COLO668 (cell line): ENCODE measurements at regions not wholly inside any gene's neighbourhood (a gene's known extent, or its start where the extent isn't known, plus 50 kb on each side); places are given as distances from the start of the nearest gene placed in this dataset.

Source experiments
- DNase-seq: peaks from one replicate; lab custom pipeline; 2025; ENCODE audit not compliant: unreplicated experiment; lab: John Stamatoyannopoulos, UW

DNA sequence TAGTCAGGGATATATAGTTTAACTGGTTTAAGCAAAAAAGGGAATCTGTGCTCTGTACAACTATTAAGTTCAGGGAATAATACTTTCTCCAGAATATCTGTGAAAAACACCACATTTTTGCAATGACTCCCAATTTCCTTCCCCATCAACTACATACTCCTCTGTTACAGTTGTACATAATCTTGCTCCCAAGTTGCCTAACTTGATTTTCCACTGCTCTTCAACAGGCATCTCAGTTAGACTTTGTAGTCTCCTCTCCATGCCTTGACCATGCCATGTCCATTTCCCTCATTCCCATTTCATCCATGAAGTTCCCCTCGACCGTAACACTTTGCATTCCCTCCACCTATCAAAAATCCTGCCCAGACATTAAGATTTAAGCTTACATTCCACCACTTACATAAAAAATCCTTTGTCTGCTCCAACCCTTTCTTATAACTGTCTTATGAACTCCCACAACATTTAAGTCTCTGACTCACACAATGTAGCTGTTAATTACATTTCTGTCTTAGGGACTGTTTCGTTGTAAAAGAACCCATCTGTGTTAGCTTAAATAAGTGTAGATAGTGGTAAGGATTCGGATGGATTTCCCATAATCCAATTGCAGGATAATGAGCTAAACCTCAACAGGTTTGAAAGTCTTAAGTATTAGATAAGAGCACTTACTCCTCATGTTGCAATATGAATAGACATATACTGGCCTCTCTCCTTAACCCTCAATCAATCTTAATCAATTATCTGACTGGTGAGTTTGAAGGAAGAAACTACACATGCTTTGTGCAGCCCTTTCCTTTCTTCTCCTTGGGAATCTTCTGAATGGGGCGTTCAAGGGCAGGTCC lies 156.5 kb downstream of the PAWR start:
- DNase-seq, result no peak

DNA sequence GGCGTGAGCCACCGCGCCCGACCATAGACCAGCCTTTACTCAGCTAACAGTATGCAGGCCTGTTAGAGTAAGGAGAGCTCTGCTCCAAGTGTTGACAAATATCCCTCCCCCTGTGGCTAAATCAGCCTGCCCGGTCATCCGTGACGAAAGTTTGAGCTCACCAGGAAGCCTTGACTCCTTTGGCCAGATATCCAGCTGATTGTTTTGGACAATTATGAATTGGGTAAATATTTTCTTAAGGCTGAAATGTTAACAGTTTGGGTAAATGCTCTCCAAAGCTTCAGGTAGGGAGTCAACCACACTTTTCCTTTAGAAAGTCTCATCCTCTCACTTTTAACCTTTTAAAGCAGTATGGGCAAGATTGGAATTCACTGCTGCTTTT lies 157.9 kb downstream of the PAWR start:
- peak; percentile 74 for DNase-seq

DNA sequence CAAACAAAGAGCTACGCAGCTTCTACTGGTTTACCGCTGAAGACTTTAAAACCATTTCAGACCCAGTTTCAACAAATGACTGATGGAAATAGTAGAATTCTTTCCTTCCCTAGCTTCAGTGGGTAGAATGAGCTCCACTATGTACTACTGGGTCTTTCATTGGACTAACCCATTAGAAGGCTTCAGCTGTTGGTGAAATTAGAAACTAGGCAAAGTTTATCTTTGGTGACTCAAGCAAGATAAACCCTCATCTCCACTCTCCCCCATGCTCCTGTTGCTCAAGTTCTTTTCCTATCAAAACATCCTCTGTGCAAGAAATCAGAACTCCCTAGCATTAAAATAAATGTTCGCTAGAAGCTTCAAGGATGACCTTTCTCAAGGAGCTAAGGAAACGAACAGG lies 159.2 kb downstream of the PAWR start:
- DNase-seq, result no peak

DNA sequence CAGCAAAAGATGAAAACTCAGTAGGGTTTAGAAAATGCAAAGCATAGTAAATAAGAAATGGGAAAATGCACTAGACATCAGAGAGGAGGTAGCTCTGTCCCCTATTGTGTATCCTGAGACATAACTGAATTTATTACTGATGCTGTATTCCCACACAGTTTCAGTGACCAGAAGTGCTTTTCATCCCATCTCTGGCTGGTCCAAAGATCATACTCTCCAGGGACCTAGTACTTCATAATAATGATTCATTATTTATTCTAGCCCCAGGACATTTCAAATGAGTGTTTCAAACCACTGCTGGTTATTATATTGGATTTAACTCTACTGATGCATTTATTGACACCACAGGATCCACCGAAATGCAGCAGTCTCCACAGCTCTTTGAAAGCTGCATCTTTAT lies 163.3 kb downstream of the PAWR start:
- no peak for DNase-seq

DNA sequence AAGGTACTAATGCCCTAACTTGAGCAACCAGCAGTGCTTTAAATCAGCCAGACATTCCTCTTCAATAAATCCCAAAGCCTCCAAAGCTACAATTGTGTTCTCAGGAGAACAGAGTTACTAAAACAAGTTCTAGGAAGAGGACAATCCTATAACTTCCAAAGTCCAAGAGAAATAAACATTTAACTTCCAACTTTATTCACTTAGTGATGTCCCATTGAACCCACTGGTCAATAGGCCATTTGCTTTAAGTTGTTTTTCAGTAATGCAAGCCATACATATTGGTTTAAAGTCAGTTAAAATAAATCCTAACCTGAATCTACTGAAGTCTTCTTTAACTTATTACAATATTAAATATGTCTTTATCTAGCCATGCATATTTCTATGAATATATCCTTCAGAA lies 165.4 kb downstream of the PAWR start:
- no peak for DNase-seq

DNA sequence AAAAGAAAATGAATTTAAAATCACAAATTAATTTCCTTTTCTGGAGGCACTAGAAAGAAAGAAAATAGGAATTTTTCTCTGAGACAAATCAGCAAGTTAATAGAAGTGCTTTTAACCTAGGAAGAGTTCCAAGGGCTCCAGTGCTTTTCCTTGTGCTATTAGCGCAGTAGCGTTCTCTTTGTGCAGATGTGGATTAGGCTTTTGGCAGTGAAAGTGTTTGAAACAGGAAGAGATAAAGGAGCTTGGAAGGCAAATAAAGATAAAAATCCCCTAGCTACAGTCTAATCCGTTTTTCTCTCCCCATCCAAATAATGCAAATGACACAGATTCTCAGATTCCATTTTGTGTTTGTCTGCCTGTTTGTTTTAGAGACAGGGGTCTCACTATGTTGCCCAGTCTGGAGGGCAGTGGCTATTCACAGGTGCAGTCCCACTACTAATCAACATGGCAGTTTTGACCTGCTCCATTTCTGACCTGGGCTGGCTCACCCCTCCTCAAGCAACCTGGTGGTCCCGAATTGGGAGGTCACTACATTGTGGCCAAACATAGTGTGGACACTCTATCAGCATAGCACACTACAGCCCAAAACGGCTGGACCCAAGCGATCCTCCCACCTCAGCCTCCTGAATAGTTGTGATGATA lies 166.1 kb downstream of the PAWR start:
- DNase-seq, result no peak

DNA sequence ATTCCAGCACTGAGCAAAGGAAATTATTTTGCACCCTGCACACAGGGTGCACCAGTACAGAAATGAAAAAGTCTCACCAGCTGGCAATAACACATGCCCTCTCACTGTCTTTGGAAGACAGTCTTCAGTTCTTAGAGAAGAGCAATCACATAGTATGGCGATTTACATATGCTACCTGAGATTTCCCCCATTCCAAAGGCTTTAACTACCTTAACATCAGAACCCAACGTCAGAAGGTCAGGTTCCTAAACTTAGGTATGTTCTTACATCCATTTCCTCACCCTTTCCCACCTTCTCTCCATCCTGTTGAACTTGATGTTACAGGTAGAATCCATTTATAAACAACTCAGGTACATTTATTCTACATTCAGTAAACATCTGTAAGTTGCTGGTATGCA lies 167.8 kb downstream of the PAWR start:
- no peak for DNase-seq

DNA sequence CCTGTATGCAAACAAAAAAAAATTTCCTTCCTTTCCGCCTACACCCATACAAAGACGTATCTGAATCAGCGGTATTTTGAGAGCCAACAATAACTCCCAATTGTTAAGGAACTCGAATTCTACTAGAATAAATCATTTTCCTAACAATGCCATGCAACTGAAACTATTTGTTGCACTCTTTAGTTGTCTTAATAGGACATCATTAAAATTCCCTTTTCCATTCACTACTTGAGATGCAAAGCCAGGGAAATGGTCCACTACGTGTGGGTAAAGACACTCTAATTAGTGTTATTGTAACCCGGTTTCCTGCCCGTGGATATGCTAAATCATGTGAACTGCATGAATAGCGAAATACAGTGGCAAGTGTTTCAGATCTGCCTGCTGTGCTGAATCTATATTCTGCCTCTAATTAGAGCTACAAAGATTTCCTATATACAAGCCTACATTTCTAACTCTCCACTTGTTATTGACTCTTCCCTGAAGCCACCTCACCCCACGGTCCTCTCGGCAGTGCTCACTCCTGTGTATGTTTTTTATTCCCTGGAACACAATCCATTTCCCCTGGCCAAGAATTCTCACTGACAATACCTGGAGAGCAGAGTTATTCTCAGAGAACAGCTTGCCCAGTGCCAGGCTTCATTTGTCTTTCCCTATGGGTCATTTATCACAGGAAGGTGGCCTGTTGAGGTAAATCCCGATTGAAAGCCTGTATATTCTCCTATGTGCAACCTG lies 168.3 kb downstream of the PAWR start:
- no peak for DNase-seq

DNA sequence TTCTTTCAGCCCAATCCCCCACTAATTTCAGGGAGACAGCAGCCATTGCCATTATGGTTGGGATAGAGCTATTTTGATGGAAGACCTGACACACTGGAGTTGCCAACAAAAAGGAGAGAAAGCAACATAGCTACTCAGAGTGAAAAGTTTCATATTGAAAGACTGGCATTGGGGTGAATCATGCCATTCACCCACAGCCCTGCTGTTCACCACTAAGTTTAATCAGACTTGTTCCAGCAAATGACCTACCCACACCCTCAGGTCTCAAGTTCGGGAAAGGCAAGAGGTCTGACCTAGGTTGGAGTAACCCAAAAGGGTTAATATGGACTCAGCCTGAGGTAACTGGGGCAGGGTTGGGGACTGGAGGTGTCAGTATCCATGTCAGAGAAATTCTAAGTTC lies 169.2 kb downstream of the PAWR start:
- no peak for DNase-seq

DNA sequence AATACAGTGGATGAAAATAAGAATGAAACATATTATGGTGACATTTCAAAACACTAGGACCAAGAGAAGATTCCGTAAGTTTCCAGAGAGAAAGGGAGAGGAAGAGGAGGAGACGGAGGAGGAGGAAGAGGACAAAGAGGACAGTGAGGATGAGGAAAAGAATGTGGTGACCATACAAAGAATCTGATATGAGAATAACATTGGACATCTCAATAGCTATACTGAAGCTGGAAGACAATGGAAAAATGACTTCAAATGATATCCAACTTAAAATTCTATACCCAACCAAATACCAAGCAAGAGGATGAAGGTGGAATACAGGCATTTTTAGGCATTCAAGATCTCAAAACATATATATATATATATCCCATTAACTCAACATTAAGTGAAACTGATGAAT lies 173.4 kb downstream of the PAWR start:
- DNase-seq, result no peak

DNA sequence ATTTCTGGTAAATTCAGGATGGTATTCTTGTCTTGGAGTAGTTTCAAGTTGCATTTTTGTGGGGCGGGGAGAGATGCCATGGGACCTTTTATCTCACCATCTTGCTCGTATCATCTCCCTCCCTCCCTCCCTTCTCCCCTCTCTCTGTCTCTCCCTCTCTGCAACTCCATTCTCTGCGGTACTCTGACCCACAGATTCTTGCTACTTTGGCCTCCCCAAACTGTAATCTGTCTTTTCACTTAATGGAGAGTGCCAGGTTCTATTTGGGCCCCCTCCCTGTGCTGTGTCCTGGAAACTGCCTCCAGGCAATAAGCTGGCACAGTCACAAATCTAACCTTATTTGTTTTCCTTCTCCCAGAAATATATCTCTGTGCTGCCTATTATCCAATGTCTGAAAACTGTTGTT lies 175.2 kb downstream of the PAWR start:
- no peak for DNase-seq

DNA sequence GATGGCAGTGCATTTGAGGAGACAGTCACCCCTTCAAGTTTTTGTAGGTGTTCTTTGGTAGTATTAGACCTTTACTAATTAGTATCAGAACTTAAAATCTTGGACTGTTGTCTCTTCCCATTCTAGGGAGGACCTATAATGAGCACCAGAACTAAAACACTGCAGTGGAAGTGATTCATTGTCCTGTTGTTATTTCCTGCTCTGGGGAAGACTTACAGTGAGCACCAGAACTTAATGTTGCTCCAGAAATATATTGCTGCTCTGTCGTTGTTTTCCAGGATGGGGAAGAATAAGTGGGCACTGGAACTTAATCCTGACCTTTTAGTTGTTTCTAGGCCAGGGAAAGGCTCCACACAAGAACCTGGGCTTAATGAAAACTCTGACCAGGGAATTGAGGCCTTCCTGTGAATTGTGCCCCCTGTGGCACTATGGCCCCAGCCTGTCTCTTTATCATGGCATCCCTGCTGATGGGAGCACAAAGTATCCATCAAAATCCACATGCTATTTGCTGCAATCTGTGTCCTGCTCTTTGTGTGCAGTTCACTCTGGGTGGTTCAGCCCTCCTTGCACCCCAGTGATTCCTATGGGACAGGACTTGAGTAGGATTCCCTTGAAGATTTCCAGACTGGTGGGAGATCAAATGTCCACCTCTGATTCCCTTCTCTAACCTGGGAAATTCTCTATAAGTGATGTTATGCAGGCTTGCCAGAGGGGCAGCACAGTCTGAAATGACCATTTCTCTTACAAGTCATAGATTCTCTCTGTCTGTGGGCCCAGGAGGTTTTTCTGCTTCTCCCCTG lies 175.8 kb downstream of the PAWR start:
- no peak for DNase-seq

DNA sequence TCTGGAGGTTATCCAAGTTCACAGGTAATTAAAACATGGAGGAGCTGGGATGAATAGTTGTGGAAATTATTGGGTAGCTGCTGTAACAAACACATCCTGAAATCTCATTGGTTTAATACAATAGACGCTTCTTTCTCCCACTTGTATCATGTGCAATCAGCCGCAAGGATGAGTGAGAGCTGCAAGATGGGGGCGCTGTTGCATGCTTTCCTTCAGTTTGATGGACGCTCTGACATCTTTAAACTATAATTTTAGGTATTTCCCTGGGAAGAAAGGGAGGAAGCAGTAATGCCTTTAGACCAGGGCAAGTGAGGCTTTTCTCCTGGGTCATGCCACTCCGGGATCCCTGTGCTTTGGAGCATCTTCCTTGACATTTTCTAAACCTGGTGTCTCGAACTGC lies 178.7 kb downstream of the PAWR start:
- no peak for DNase-seq

DNA sequence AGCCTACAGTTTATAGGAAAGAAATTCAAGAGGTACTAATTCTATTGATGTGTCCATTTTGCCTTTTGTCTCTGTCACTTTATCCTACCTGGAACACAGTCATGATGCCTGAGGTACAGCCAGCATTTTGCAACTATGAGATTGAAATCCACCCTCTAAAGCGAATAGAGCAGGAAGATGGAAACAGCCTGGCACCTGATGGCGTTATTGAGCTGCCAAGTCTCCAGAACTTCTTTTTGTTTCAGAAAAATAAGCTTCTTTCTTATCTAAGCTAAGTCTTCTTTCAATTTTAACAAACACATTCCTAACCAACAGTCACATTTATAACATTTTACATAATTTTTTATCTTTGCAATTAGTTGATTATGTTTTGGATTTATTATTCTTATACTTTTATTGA lies 182.1 kb downstream of the PAWR start:
- no peak for DNase-seq
